ENCODE measurements at regions not wholly inside any gene's neighbourhood (a gene's known extent, or its start where the extent isn't known, plus 50 kb on each side); places are given as distances from the start of the nearest gene placed in this dataset.

- TF ChIP-seq, protein P1, sequence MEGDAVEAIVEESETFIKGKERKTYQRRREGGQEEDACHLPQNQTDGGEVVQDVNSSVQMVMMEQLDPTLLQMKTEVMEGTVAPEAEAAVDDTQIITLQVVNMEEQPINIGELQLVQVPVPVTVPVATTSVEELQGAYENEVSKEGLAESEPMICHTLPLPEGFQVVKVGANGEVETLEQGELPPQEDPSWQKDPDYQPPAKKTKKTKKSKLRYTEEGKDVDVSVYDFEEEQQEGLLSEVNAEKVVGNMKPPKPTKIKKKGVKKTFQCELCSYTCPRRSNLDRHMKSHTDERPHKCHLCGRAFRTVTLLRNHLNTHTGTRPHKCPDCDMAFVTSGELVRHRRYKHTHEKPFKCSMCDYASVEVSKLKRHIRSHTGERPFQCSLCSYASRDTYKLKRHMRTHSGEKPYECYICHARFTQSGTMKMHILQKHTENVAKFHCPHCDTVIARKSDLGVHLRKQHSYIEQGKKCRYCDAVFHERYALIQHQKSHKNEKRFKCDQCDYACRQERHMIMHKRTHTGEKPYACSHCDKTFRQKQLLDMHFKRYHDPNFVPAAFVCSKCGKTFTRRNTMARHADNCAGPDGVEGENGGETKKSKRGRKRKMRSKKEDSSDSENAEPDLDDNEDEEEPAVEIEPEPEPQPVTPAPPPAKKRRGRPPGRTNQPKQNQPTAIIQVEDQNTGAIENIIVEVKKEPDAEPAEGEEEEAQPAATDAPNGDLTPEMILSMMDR (conservative IDR thresholded peaks at IDR 0.05; ENCODE audit: low read depth, low read length) = no peak
- no peak for TF ChIP-seq EZH2 (IDR thresholded peaks at IDR 0.05; ENCODE audit: borderline replicate concordance, low read depth, low read length, poor library complexity, severe bottlenecking)
These were observed 373.8 kb downstream of the LNPK start for GRCh38 chr2:175628243-175628642.

All from A673 (cell line).